ENCODE measurements at regions not wholly inside any gene's neighbourhood (a gene's known extent, or its start where the extent isn't known, plus 50 kb on each side); places are given as distances from the start of the nearest gene placed in this dataset.
A peak's percentile ranks its signal among the peaks of the same experiment; 100 is the strongest.

- H3F3A ChIP-seq (replicated peaks; ENCODE audit: low read depth), result no peaks in the 10 kb centered on the region
- H3K27ac ChIP-seq (ENCODE audit: low read depth), result no peak overlapping the region
- no peaks in the 10 kb centered on the region for H4K20me1 ChIP-seq (replicated peaks; ENCODE audit: insufficient read depth)
- 0 out of 2 replicates have a peak overlapping the region, but pooled peaks have one; percentile 18 for H2AFZ ChIP-seq
- H3K27me3 ChIP-seq (ENCODE audit: insufficient read depth), result no peaks in the 10 kb centered on the region
- H3K4me3 ChIP-seq, result no peak overlapping the region
- no peaks in the 10 kb centered on the region for H3K4me1 ChIP-seq (ENCODE audit: insufficient read depth)
- H3K36me3 Mint-ChIP-seq (ENCODE audit: low read depth), result no peaks in the 10 kb centered on the region
- no peak overlapping the region for H3K4me2 ChIP-seq
- H3K36me3 ChIP-seq (ENCODE audit: insufficient read depth), result no peaks in the 10 kb centered on the region
- no peaks in the 10 kb centered on the region; the same call in 2 of the 3 replicates for H3K9me3 Mint-ChIP-seq
- no peak overlapping the region for H3K4me3 Mint-ChIP-seq
- 0 out of 2 replicates have a peak, but pooled peaks cover 3% of the 10 kb centered on the region for H3K9me2 ChIP-seq (ENCODE audit: insufficient read depth)
- no peaks in the 10 kb centered on the region for H3K4me1 Mint-ChIP-seq
- H3K79me2 ChIP-seq (replicated peaks; ENCODE audit: insufficient read depth), result no peaks in the 10 kb centered on the region
- no peaks in the 10 kb centered on the region for H3K27me3 Mint-ChIP-seq (ENCODE audit: insufficient read depth, low read depth, poor library complexity)
- ATAC-seq (no peak), DNase-seq (ENCODE audit: low spot score) (no peak)
- TF ChIP-seq JUNB (IDR thresholded peaks at IDR 0.05; ENCODE audit: unreplicated experiment) (no peak), EZH2phosphoT487 (IDR thresholded peaks at IDR 0.05; ENCODE audit: unreplicated experiment) (no peak), EZH2 (IDR thresholded peaks at IDR 0.05; ENCODE audit: low read depth, unreplicated experiment) (no peak), NANOG (IDR thresholded peaks at IDR 0.05; ENCODE audit: borderline replicate concordance) (no peak), STAT1 (IDR thresholded peaks at IDR 0.05; ENCODE audit: unreplicated experiment) (no peak), ZNF331 (CRISPR knock-in tag; IDR thresholded peaks at IDR 0.05; ENCODE audit: low read depth) (no peak), ZNF114 (CRISPR knock-in tag; IDR thresholded peaks at IDR 0.05) (no peak), POLR2AphosphoS5 (IDR thresholded peaks at IDR 0.05; ENCODE audit: low read depth) (no peak), CTCF (conservative IDR thresholded peaks at IDR 0.05; ENCODE audit: low read depth in 2 of 2) (no peak), ZNF462 (CRISPR knock-in tag; IDR thresholded peaks at IDR 0.05) (no peak)
- no peak overlapping the region for H3K27ac Mint-ChIP-seq
These were observed 70.4 kb upstream of the GREM2 start for GRCh38 chr1:240682166-240682858.
